ENCODE measurements at regions not wholly inside any gene's neighbourhood (a gene's known extent, or its start where the extent isn't known, plus 50 kb on each side); places are given as distances from the start of the nearest gene placed in this dataset.

- peak; percentile 21 for DNase-seq
These were observed 189.8 kb downstream of the SH3BP4 start for GRCh38 chr2:235141411-235142128.

DNA sequence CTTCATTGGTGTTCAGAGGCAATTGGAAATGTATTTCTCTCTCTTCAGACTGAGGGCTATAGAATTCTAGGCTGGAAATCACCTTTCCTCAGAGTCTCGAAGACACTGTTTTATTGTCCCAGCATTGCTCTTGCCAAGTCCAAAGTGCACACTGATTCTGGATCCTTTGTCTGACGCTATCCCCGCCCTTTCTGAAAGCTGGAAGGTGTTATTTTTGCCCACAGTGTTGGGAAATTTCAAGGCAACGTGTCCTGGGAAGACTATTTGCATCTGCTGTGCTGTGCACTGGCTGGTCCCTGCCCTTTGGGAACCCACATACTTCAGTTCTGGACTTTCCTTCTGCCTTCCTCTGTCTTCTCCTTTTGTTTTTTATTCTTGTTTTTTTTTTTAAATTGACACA is 190.8 kb downstream of the SH3BP4 start:
- DNase-seq = no peak

- DNase-seq = no peak
These were observed 192.0 kb downstream of the SH3BP4 start for GRCh38 chr2:235143789-235144188.

DNA sequence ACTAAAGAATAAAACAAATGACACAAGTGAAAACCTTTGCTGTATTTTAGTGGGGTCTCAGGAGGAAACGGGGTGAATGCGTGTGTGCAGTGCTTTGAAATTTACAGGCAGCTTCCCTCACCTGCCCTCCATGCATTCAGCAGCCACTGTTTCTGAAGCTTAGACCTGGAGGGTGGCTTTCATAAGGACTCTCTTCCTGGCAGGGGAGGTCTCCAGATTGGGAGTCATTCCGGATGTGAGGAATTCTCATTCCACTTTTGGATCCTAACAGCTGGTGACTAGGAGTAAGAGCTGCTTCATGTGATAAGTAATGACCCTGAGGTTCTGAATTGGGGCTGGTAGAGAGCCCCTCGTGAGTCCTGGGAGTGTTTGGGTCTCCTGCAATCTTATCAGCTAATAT is 192.5 kb downstream of the SH3BP4 start:
- DNase-seq = no peak

DNA sequence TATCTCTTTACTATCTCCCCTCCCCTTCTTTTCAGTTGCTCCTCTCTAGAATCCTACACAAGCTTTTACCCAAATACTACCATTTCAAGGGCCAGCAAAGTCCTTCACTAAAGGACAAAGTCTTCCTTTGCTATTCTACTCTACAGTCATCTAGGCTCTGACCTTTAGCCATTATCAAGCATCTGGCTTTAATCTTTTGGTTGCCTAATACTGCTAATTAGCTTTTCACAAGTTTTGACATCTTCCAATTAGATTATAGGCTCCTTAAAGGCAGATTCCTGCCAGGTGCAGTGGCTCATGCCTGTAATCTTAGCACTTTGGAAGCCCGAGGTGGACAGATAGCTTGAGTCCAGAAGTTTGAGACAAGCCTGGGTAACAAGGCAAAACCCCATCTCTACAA is 194.4 kb downstream of the SH3BP4 start:
- DNase-seq = no peak

DNA sequence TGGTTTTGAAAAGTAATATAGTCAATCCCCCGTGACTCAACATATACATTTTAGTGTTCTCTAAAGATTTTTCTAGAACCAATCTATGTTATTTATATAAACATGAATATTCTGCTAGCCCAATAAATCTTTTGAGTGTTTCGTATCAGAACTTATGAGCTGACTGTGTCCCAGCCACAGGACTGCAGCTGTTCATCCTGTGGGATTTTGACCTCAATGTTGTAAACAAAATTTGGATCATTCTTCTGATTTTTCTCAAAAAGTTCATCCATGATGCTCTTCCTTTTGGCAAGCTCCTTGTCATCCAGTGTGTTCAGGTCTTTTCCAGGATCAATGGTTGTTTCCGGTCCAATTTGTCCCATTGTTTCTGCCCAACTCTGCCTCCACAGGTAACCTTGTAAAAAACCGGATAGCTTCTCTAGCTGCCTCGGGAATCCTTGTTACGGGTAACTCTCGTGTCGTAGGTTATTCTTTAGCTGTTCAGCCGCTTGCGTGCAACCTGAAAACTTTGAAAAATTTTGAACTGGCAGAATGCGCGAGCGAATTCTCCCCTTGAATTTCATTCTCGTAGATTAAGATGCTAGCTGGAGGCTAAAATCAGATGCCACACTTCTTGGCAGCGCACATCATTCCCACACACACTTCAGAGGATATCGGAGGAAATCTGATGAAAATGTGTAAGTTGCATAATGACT is 195.2 kb downstream of the SH3BP4 start:
- DNase-seq = no peak

- DNase-seq = no peak
These were observed 196.7 kb downstream of the SH3BP4 start for GRCh38 chr2:235148201-235149170.

DNA sequence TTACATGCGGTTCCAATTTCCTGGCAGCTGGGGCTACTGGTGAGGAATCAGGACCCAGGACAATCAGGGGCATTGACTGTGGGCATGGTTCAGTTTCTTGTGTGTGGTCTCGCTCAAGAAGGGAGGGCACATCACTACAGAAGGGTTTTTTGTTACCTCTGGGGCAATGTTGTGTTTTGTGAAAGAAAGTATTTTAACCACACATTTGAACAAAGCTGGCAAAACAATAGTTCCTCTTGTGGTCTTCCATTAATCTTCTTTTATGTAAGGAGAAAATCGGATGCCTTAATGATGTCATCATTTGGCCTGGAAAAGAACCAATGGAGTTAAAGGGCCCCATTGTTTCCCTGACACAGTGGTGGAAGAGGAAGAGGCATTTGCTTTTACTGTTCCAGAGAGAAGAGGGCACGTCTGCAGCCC is 197.4 kb downstream of the SH3BP4 start:
- peak; percentile 84 for DNase-seq

- no peak for DNase-seq
These were observed 197.9 kb downstream of the SH3BP4 start for GRCh38 chr2:235149736-235150135.

DNA sequence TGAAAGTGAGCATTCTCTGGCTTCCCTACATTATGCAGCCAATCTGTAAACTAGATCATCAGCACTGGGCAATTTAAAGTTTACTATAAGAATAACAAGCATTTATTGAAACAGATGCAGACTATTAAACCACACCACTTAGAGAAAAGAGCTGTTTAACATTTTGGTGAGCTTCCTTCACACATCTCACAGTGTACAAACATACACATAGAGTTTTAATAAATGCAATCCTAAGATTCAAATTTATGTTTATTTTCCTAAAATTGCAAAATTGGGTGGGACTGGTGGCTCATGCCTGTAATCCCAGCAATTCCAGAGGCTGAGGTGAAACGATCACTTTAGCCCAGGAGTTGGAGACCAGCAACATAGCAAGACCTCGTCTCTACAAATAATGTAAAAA is 199.3 kb downstream of the SH3BP4 start:
- no peak for DNase-seq

DNA sequence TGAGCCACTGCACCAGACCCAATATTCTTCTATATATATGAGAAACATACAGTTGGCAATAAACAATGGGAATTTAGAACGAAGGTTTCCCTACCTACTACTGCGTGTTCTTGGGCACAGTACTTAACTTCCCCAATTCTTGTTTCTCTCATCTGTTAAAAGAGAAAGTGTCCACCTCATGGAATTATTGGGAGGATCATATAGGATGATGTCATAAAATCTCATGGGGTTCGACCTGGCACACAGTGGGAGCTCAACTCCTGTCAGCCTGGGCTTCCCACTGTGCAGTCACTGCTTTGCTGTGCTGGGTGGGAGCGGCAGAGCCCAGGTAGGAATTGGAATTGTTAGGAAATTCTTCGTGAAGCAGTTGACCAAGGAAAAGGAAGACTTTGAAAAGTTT is 203.3 kb downstream of the SH3BP4 start:
- no peak for DNase-seq

- DNase-seq = no peak
These were observed 204.2 kb downstream of the SH3BP4 start for GRCh38 chr2:235156055-235156454.

GRCh38 chr2:235157746-235158482 is 206.1 kb downstream of the SH3BP4 start:
- DNase-seq = no peak

GRCh38 chr2:235160281-235160810 is 208.5 kb downstream of the SH3BP4 start:
- no peak for DNase-seq

DNA sequence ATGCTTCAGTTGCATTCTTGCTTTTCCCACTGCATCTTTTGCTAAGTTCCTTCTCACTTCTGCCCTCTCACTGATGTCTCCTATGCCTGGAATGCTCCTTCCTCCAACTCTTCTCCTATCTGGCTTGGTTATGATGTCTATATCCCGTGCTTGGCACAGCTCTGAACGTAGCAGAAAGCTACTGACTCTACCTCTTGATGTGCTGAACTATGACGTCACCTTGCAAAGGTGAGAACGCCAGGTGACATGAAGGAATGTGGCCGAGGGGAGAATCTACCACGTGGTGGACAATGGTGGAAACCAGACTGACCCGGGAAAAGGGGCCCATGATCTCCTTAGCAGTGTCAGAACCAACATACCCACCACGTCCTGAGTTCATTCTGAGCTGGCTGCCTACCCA is 209.7 kb downstream of the SH3BP4 start:
- no peak for DNase-seq

DNA sequence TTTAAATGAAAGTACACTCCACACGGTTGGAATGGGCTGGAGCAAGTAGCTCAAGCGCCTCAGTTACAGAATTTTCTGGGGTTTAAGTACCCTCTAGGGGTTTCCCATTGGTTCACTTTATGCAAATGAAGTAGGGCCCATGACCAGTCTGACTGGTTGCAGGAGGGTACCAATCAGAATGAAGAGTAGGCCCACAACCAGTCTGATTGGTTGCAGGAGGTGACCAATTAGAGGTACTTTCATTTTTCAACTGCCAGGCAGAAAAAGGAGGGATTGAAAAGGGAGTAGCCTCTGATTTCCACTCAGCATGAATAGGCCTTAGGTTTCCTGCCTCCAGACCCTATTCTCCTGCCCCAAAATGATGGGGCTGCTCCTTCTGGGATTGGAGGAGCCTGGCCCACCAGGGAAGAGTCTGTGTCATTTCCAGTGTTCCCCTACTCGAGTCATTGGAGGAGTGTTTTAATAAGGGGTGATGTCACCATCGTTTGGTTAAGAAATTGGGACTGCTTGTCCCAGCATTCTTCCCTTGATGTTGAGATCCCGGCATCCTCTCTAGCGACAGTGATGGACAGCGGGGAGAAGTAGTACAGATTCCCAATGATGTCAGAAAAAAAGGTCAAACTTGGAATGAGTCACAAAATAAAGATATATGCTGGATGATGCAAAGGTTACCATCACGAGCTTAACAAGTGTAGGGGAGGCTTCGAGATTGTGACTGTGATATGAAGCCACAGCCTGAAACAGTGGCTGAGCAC is 210.4 kb downstream of the SH3BP4 start:
- no peak for DNase-seq

- DNase-seq = no peak
These were observed 211.0 kb downstream of the SH3BP4 start for GRCh38 chr2:235162837-235163197.

- DNase-seq = no peak
These were observed 213.3 kb downstream of the SH3BP4 start for GRCh38 chr2:235165136-235165535.

DNA sequence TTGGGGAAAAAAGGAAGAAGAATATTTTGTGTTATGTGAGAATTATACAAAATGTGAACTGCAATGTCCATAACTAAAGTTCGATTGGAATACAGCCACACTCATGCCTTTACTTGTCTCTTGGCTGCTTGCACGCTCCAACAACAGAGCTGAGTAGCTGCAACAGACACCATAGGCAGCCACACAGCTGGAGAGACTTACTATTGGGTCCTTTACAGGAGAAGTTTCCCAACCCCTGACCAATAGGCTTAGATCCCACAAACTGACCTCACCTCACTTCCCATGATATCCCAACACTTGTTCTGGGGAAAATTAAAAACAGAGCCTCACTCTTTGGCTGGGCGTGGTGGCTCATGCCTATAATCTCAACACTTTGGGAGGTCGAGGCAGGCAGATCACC is 213.8 kb downstream of the SH3BP4 start:
- DNase-seq = no peak

DNA sequence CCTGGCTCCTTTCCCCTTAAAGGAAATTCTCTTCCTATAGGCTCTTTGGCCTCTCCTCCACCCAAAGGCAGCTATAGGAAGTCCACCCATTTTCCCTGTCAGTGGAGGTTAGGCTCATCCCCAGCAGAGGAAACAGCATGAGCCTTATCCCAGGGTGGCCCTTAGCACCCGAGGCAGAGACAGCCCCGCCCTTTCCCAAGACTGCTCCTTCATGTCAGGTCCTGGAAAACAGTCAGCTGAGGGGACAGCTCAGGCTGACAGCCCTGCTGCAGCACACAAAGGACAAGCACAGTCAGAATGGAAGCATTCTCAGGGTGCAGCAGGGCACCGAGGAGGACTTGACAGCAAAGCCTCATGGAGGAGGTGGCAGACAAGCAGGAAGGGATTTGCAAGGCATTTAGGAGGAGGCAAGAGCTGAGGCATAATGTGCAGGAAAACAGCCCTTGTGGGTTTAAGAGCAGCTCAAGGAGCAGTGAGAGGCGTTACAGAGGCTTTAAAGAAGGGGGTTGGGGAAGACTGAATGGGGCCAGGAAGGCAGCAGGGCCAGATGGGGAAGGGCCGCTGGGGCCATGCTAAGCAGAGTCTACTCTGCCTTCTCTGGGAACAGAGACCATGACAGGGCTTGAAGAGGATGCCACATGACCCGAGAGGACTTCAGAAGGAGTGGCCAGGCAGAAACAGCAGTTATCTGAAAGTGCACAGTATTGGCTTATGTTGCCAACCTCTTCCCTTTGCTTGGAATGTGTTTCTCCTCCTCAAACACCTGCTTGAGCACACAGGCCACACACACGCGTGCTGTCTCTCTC is 216.6 kb downstream of the SH3BP4 start:
- no peak for DNase-seq

- DNase-seq = no peak
These were observed 218.2 kb downstream of the SH3BP4 start for GRCh38 chr2:235170016-235170415.
